ENCODE measurements at regions not wholly inside any gene's neighbourhood (a gene's known extent, or its start where the extent isn't known, plus 50 kb on each side); places are given as distances from the start of the nearest gene placed in this dataset.

- no peak for FAIRE-seq
Observed at GRCh38 chr20:43799741-43800140, 72.9 kb upstream of the GTSF1L start.

GRCh38 chr20:43799150-43799711 lies 72.4 kb upstream of the GTSF1L start:
- no peak for FAIRE-seq
- DNase-seq: no peak
- no peaks in the 10 kb centered on the region for H3K4me1 ChIP-seq (ENCODE audit: control insufficient read depth in 3 of 3, insufficient read depth in 2 of 3, low read depth in 1 of 3, low read length in 2 of 3)
- H3K9me3 ChIP-seq (ENCODE audit: control insufficient read depth in 2 of 2, insufficient read depth in 1 of 2, low read depth in 1 of 2, low read length in 1 of 2): no peaks in the 10 kb centered on the region
- H3K27me3 ChIP-seq (ENCODE audit: control insufficient read depth in 3 of 3, insufficient read depth in 3 of 3, low read length in 3 of 3): no peaks in the 10 kb centered on the region
- 47 to 61% (median 52%) methylated on average over 11 of the region's 11 CpGs for WGBS, 3 donors
- no peaks in the 10 kb centered on the region for H3K36me3 ChIP-seq (ENCODE audit: control insufficient read depth in 3 of 3, insufficient read depth in 2 of 3, low read depth in 1 of 3, low read length in 3 of 3)
- no peak overlapping the region for H3K4me3 ChIP-seq (ENCODE audit: low read depth in 1 of 3, low read length in 3 of 3)
- no peak overlapping the region for H3K27ac ChIP-seq (ENCODE audit: low read depth in 1 of 3, low read length in 2 of 3)

More at GRCh38 chr20:43799741-43800140, 72.9 kb upstream of the GTSF1L start:
- no peak overlapping the region for H3K4me3 ChIP-seq (ENCODE audit: low read depth in 1 of 3, low read length in 3 of 3)
- H3K4me1 ChIP-seq (ENCODE audit: control insufficient read depth in 3 of 3, insufficient read depth in 2 of 3, low read depth in 1 of 3, low read length in 2 of 3): no peaks in the 10 kb centered on the region
- no peak overlapping the region for H3K27ac ChIP-seq (ENCODE audit: low read depth in 1 of 3, low read length in 2 of 3)
- H3K36me3 ChIP-seq (ENCODE audit: control insufficient read depth in 3 of 3, insufficient read depth in 2 of 3, low read depth in 1 of 3, low read length in 3 of 3): no peaks in the 10 kb centered on the region
- no peaks in the 10 kb centered on the region for H3K27me3 ChIP-seq (ENCODE audit: control insufficient read depth in 3 of 3, insufficient read depth in 3 of 3, low read length in 3 of 3)
- DNase-seq: no peak
- WGBS, 3 donors: 82 to 88% (median 85%) methylated on average over 5 of the region's 5 CpGs
- H3K9me3 ChIP-seq (ENCODE audit: control insufficient read depth in 2 of 2, insufficient read depth in 1 of 2, low read depth in 1 of 2, low read length in 1 of 2): no peaks in the 10 kb centered on the region

GRCh38 chr20:43798291-43799149 lies 71.7 kb upstream of the GTSF1L start:
- Histone ChIP-seq H3K9me3 (ENCODE audit: control insufficient read depth in 2 of 2, insufficient read depth in 1 of 2, low read depth in 1 of 2, low read length in 1 of 2) (no peaks in the 10 kb centered on the region), H3K27ac (ENCODE audit: low read depth in 1 of 3, low read length in 2 of 3) (no peak overlapping the region), H3K4me3 (ENCODE audit: low read depth in 1 of 3, low read length in 3 of 3) (no peak overlapping the region), H3K36me3 (ENCODE audit: control insufficient read depth in 3 of 3, insufficient read depth in 2 of 3, low read depth in 1 of 3, low read length in 3 of 3) (no peaks in the 10 kb centered on the region), H3K27me3 (ENCODE audit: control insufficient read depth in 3 of 3, insufficient read depth in 3 of 3, low read length in 3 of 3) (no peaks in the 10 kb centered on the region), H3K4me1 (ENCODE audit: control insufficient read depth in 3 of 3, insufficient read depth in 2 of 3, low read depth in 1 of 3, low read length in 2 of 3) (no peaks in the 10 kb centered on the region)
- FAIRE-seq (no peak), DNase-seq (no peak)
- WGBS, 3 donors: 62 to 70% (median 65%) methylated on average over 7 of the region's 7 CpGs

GRCh38 chr20:43794326-43794725 lies 67.5 kb upstream of the GTSF1L start:
- FAIRE-seq (no peak), DNase-seq (no peak)
- Histone ChIP-seq H3K27ac (ENCODE audit: low read depth in 1 of 3, low read length in 2 of 3) (no peak overlapping the region), H3K4me1 (ENCODE audit: control insufficient read depth in 3 of 3, insufficient read depth in 2 of 3, low read depth in 1 of 3, low read length in 2 of 3) (no peaks in the 10 kb centered on the region), H3K27me3 (ENCODE audit: control insufficient read depth in 3 of 3, insufficient read depth in 3 of 3, low read length in 3 of 3) (no peaks in the 10 kb centered on the region), H3K9me3 (ENCODE audit: control insufficient read depth in 2 of 2, insufficient read depth in 1 of 2, low read depth in 1 of 2, low read length in 1 of 2) (no peaks in the 10 kb centered on the region), H3K36me3 (ENCODE audit: control insufficient read depth in 3 of 3, insufficient read depth in 2 of 3, low read depth in 1 of 3, low read length in 3 of 3) (no peaks in the 10 kb centered on the region), H3K4me3 (ENCODE audit: low read depth in 1 of 3, low read length in 3 of 3) (no peak overlapping the region)
- 90 to 97% (median 91%) methylated on average over 2 of the region's 2 CpGs for WGBS, 3 donors

- no peaks in the 10 kb centered on the region for H3K9me3 ChIP-seq (ENCODE audit: control insufficient read depth in 2 of 2, insufficient read depth in 1 of 2, low read depth in 1 of 2, low read length in 1 of 2)
- FAIRE-seq (no peak), DNase-seq (no peak)
- no peak overlapping the region for H3K27ac ChIP-seq (ENCODE audit: low read depth in 1 of 3, low read length in 2 of 3)
- no peaks in the 10 kb centered on the region for H3K4me1 ChIP-seq (ENCODE audit: control insufficient read depth in 3 of 3, insufficient read depth in 2 of 3, low read depth in 1 of 3, low read length in 2 of 3)
- no peaks in the 10 kb centered on the region for H3K36me3 ChIP-seq (ENCODE audit: control insufficient read depth in 3 of 3, insufficient read depth in 2 of 3, low read depth in 1 of 3, low read length in 3 of 3)
- H3K4me3 ChIP-seq (ENCODE audit: low read depth in 1 of 3, low read length in 3 of 3): no peak overlapping the region
- no peaks in the 10 kb centered on the region for H3K27me3 ChIP-seq (ENCODE audit: control insufficient read depth in 3 of 3, insufficient read depth in 3 of 3, low read length in 3 of 3)
Observed at GRCh38 chr20:43789593-43789992, 62.8 kb upstream of the GTSF1L start.

GRCh38 chr20:43787937-43788336 lies 61.1 kb upstream of the GTSF1L start:
- Histone ChIP-seq H3K4me3 (ENCODE audit: low read depth in 1 of 3, low read length in 3 of 3) (no peak overlapping the region), H3K27ac (ENCODE audit: low read depth in 1 of 3, low read length in 2 of 3) (no peak overlapping the region), H3K4me1 (ENCODE audit: control insufficient read depth in 3 of 3, insufficient read depth in 2 of 3, low read depth in 1 of 3, low read length in 2 of 3) (no peaks in the 10 kb centered on the region), H3K36me3 (ENCODE audit: control insufficient read depth in 3 of 3, insufficient read depth in 2 of 3, low read depth in 1 of 3, low read length in 3 of 3) (no peaks in the 10 kb centered on the region), H3K27me3 (ENCODE audit: control insufficient read depth in 3 of 3, insufficient read depth in 3 of 3, low read length in 3 of 3) (no peaks in the 10 kb centered on the region), H3K9me3 (ENCODE audit: control insufficient read depth in 2 of 2, insufficient read depth in 1 of 2, low read depth in 1 of 2, low read length in 1 of 2) (no peaks in the 10 kb centered on the region)
- no peak for FAIRE-seq
- WGBS, 3 donors: 61 to 88% (median 80%) methylated on average over 2 of the region's 2 CpGs
- no peak for DNase-seq

GRCh38 chr20:43786885-43787284 lies 60.1 kb upstream of the GTSF1L start:
- no peak for FAIRE-seq
- H3K36me3 ChIP-seq (ENCODE audit: control insufficient read depth in 3 of 3, insufficient read depth in 2 of 3, low read depth in 1 of 3, low read length in 3 of 3): no peaks in the 10 kb centered on the region
- 72 to 77% (median 73%) methylated on average over 5 of the region's 5 CpGs for WGBS, 3 donors

GRCh38 chr20:43781215-43781614 lies 54.4 kb upstream of the GTSF1L start:
- Histone ChIP-seq H3K36me3 (ENCODE audit: control insufficient read depth in 3 of 3, insufficient read depth in 2 of 3, low read depth in 1 of 3, low read length in 3 of 3) (no peaks in the 10 kb centered on the region), H3K27ac (ENCODE audit: low read depth in 1 of 3, low read length in 2 of 3) (no peak overlapping the region), H3K27me3 (ENCODE audit: control insufficient read depth in 3 of 3, insufficient read depth in 3 of 3, low read length in 3 of 3) (peaks cover 0 to 2% (median 0%) of the 10 kb centered on the region in 3 donors), H3K9me3 (ENCODE audit: control insufficient read depth in 2 of 2, insufficient read depth in 1 of 2, low read depth in 1 of 2, low read length in 1 of 2) (peaks cover 0 to 9% of the 10 kb centered on the region in 2 donors), H3K4me3 (ENCODE audit: low read depth in 1 of 3, low read length in 3 of 3) (no peak overlapping the region), H3K4me1 (ENCODE audit: control insufficient read depth in 3 of 3, insufficient read depth in 2 of 3, low read depth in 1 of 3, low read length in 2 of 3) (no peaks in the 10 kb centered on the region)
- no peak for FAIRE-seq
- WGBS, 3 donors: 60 to 76% (median 68%) methylated on average over 3 of the region's 3 CpGs
- no peak for DNase-seq

More at GRCh38 chr20:43786885-43787284, 60.1 kb upstream of the GTSF1L start:
- Histone ChIP-seq H3K27ac (ENCODE audit: low read depth in 1 of 3, low read length in 2 of 3) (no peak overlapping the region), H3K4me1 (ENCODE audit: control insufficient read depth in 3 of 3, insufficient read depth in 2 of 3, low read depth in 1 of 3, low read length in 2 of 3) (no peaks in the 10 kb centered on the region), H3K4me3 (ENCODE audit: low read depth in 1 of 3, low read length in 3 of 3) (no peak overlapping the region), H3K9me3 (ENCODE audit: control insufficient read depth in 2 of 2, insufficient read depth in 1 of 2, low read depth in 1 of 2, low read length in 1 of 2) (no peaks in the 10 kb centered on the region), H3K27me3 (ENCODE audit: control insufficient read depth in 3 of 3, insufficient read depth in 3 of 3, low read length in 3 of 3) (no peaks in the 10 kb centered on the region)
- DNase-seq: no peak

Data from small intestine (tissue), 7 donors.